ENCODE measurements at regions not wholly inside any gene's neighbourhood (a gene's known extent, or its start where the extent isn't known, plus 50 kb on each side); places are given as distances from the start of the nearest gene placed in this dataset.

DNA sequence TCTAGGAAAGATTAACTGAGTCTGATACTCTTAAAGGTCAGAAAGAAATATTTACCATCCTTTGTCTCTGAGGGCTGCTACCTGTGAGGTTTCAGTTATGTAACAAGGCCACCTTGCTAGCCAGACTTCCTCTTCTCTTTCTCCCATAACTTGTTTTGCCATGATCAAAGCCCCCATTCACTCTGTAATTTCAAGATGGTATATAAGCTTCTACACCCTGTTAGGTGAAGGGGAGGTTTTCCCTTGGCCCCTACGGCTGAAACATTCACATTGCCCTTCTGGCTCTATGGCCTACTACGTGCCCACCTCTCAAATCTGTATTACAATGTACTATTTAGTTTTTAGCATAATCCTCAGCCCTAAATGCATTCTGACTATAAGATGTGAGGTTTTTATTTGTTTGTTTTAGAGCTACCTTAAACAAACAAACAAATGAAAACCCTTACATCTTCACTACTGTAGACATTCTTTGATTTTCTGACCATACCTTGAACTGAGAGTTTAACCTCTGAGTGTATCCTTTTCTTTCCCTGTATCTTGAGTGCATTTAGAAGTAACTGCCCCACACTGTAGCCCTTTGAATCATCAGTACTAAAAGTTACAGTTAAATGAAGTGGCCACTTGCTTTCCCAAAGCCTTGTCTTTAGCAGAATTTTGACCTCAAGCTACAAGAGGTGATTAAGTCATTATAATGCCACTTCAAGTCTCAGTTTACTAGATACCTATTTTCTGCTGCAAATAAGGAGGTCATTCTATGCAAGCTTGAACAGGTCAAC is 332.2 kb downstream of the SOCS6 start:
- peaks cover 0 to 3% (median 0%) of the 10 kb centered on the region in 5 experiments for H3K9me3 ChIP-seq (ENCODE audit: control extremely low read depth in 1 of 5, control insufficient read depth in 4 of 5, insufficient read depth in 2 of 5, low read depth in 1 of 5, low read length in 4 of 5)
- no peaks in the 10 kb centered on the region for H3K36me3 ChIP-seq (ENCODE audit: control insufficient read depth in 4 of 4, insufficient read depth in 4 of 4, low read length in 3 of 4)
- peaks cover 18 to 83% (median 56%) of the 10 kb centered on the region in 4 experiments for H3K4me1 ChIP-seq (ENCODE audit: control extremely low read depth in 1 of 4, control insufficient read depth in 4 of 4, insufficient read depth in 4 of 4, low read length in 3 of 4)
- peak overlapping the region in 1 of 7 experiments; percentile 44 for H3K4me3 ChIP-seq (ENCODE audit: control insufficient read depth in 1 of 7, extremely low read depth in 1 of 7, insufficient read depth in 4 of 7, low read depth in 2 of 7, low read length in 6 of 7)
- H3K27me3 ChIP-seq (replicated peaks in 2 of 5; ENCODE audit: control insufficient read depth in 4 of 5, insufficient read depth in 5 of 5, low read length in 4 of 5) = no peaks in the 10 kb centered on the region
- ChIA-PET CTCF (interaction anchor here (0.8 to 3.2 kb wide), 9 partner anchors 15 to 161 kb away, joined by 3 to 15 read pairs (median 3); no protein-coding TSS in a partner anchor), POLR2A (interaction anchor here (0.8 kb wide), 1 partner anchor 14 kb away, joined by 3 read pairs; no protein-coding TSS in a partner anchor)
- WGBS (ENCODE audit: insufficient coverage) = no CpG with 5 or more reads among the region's 2 CpGs
- peak overlapping the region; percentile 28 to 73 for H3K27ac ChIP-seq (ENCODE audit: insufficient read depth in 1 of 2, low read depth in 1 of 2, low read length in 2 of 2, poor library complexity in 1 of 2, severe bottlenecking in 2 of 2)
- DNase-seq = peak in 2 of 3 donors; percentile 23 to 45

DNA sequence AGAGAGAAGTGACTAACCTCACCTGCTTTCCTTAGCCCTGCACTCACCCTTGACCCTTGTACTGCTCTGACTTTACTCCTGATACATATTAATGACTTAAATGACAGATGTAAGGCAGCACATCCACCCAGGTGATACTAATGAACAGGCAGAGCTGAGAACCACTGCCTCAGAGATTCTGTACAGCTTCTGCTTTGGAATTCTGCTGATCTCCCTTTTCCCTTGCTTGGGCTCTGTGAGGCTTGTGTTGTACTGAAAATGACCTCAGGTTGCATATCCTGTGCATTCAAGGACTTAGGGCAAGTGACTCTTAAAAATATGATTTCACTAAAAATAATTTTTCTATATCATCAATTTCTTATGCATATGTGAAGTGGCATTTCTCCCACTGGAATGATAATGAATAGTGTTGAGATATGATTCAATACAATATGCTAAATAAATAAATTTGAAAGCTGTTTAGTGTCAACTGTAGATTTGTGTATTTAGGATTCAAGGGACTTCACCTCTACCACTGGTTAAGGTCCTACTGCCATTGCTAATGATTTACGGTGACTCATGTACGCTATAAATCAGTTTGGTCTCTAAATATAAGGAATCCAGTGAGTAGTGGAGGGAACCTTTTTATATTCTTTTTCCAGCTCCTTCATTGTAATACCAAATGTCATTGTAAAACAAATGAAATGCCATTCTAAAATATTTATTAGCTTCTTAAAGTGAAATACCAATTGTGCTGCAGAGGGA is 328.3 kb downstream of the SOCS6 start:
- no peaks in the 10 kb centered on the region for H3K36me3 ChIP-seq (ENCODE audit: control insufficient read depth in 4 of 4, insufficient read depth in 4 of 4, low read length in 3 of 4)
- WGBS (ENCODE audit: insufficient coverage) = no CpG with 5 or more reads among the region's 2 CpGs
- H3K27ac ChIP-seq (ENCODE audit: insufficient read depth in 1 of 2, low read depth in 1 of 2, low read length in 2 of 2, poor library complexity in 1 of 2, severe bottlenecking in 2 of 2) = no peak overlapping the region
- H3K27me3 ChIP-seq (replicated peaks in 2 of 5; ENCODE audit: control insufficient read depth in 4 of 5, insufficient read depth in 5 of 5, low read length in 4 of 5) = no peaks in the 10 kb centered on the region
- ChIA-PET CTCF (interaction anchor here (1.4 kb wide), 1 partner anchor 32 kb away, joined by 4 read pairs; no protein-coding TSS in a partner anchor), POLR2A (no interaction called here)
- H3K9me3 ChIP-seq (ENCODE audit: control extremely low read depth in 1 of 5, control insufficient read depth in 4 of 5, insufficient read depth in 2 of 5, low read depth in 1 of 5, low read length in 4 of 5) = peaks cover 0 to 3% (median 0%) of the 10 kb centered on the region in 5 experiments
- H3K4me1 ChIP-seq (ENCODE audit: control extremely low read depth in 1 of 4, control insufficient read depth in 4 of 4, insufficient read depth in 4 of 4, low read length in 3 of 4) = peaks cover 11 to 48% (median 36%) of the 10 kb centered on the region in 4 experiments
- peak in 2 of 3 donors; percentile 55 to 67 for DNase-seq
- H3K4me3 ChIP-seq (ENCODE audit: control insufficient read depth in 1 of 7, extremely low read depth in 1 of 7, insufficient read depth in 4 of 7, low read depth in 2 of 7, low read length in 6 of 7) = no peak overlapping the region

DNA sequence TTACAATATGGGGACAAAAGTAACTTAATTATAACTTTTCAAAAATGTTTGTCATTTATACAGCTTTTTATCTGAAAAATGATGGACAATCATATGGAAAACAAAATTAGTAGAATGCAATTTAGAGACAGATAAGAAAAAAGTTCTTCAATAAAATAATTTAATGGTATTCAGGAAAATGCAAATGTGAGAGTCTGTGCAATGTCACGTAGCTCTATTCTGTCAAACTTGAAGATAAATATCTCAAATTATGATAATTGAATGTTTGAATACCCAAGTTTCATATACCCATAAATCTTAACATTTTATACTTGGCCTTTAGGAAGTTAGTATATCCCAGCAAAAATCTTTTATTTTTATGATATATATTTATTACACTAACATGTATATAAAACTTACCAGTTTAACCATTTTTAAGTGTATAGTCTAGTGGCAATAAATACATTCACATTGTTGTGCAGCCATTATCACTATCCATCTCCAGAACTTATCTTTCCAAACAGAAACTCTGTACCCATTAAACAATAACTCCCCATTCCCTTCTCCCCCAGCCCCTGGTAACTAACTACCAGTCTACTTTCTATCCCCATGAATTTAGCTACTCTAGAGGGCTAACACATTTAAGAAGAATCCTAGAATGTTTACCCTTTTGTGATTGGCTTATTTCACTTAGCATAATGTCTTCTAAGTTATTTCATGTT is 311.5 kb downstream of the SOCS6 start:
- no peak overlapping the region for H3K27ac ChIP-seq (ENCODE audit: insufficient read depth in 1 of 2, low read depth in 1 of 2, low read length in 2 of 2, poor library complexity in 1 of 2, severe bottlenecking in 2 of 2)
- ChIA-PET CTCF (interaction anchor here (0.8 to 2.1 kb wide), 5 partner anchors 9 to 179 kb away, joined by 3 to 8 read pairs (median 4); no protein-coding TSS in a partner anchor), POLR2A (interaction anchor here (0.7 kb wide), 1 partner anchor 1486 kb away, joined by 4 read pairs; no protein-coding TSS in a partner anchor)
- H3K4me3 ChIP-seq (ENCODE audit: control insufficient read depth in 1 of 7, extremely low read depth in 1 of 7, insufficient read depth in 4 of 7, low read depth in 2 of 7, low read length in 6 of 7) = no peak overlapping the region
- WGBS (ENCODE audit: insufficient coverage) = no CpG with 5 or more reads among the region's 1 CpG
- no peaks in the 10 kb centered on the region for H3K27me3 ChIP-seq (replicated peaks in 2 of 5; ENCODE audit: control insufficient read depth in 4 of 5, insufficient read depth in 5 of 5, low read length in 4 of 5)
- DNase-seq = no peak
- H3K36me3 ChIP-seq (ENCODE audit: control insufficient read depth in 4 of 4, insufficient read depth in 4 of 4, low read length in 3 of 4) = no peaks in the 10 kb centered on the region
- H3K4me1 ChIP-seq (ENCODE audit: control extremely low read depth in 1 of 4, control insufficient read depth in 4 of 4, insufficient read depth in 4 of 4, low read length in 3 of 4) = peaks cover 0 to 9% (median 3%) of the 10 kb centered on the region in 4 experiments
- H3K9me3 ChIP-seq (ENCODE audit: control extremely low read depth in 1 of 5, control insufficient read depth in 4 of 5, insufficient read depth in 2 of 5, low read depth in 1 of 5, low read length in 4 of 5) = peaks cover 0 to 2% (median 0%) of the 10 kb centered on the region in 5 experiments

DNA sequence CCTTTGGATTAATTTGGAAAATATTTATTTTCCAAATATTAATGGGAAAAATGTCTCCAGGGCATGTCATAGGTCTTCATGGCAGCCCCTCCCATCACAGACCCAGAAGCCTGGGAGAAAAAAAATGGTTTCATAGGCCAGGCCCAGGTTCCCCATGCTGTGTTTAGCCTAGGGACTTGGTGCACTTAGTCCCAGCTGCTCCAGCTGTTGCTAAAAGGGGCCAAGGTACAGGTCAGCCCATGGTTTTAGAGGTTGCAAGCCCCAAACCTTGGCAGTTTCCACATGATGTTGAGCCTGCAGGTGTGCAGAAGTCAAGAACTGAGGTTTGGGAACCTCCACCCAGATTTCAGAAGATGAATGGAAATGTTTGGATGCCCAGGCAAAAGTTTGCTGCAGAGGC is 309.6 kb downstream of the SOCS6 start:
- Histone ChIP-seq H3K9me3 (ENCODE audit: control extremely low read depth in 1 of 5, control insufficient read depth in 4 of 5, insufficient read depth in 2 of 5, low read depth in 1 of 5, low read length in 4 of 5) (peaks cover 0 to 2% (median 0%) of the 10 kb centered on the region in 5 experiments), H3K4me1 (ENCODE audit: control extremely low read depth in 1 of 4, control insufficient read depth in 4 of 4, insufficient read depth in 4 of 4, low read length in 3 of 4) (peaks cover 0 to 9% (median 3%) of the 10 kb centered on the region in 4 experiments), H3K27me3 (replicated peaks in 2 of 5; ENCODE audit: control insufficient read depth in 4 of 5, insufficient read depth in 5 of 5, low read length in 4 of 5) (no peaks in the 10 kb centered on the region), H3K4me3 (ENCODE audit: control insufficient read depth in 1 of 7, extremely low read depth in 1 of 7, insufficient read depth in 4 of 7, low read depth in 2 of 7, low read length in 6 of 7) (no peak overlapping the region), H3K27ac (ENCODE audit: insufficient read depth in 1 of 2, low read depth in 1 of 2, low read length in 2 of 2, poor library complexity in 1 of 2, severe bottlenecking in 2 of 2) (no peak overlapping the region), H3K36me3 (ENCODE audit: control insufficient read depth in 4 of 4, insufficient read depth in 4 of 4, low read length in 3 of 4) (no peaks in the 10 kb centered on the region)
- CTCF ChIA-PET = interaction anchor here (1.1 to 2.1 kb wide), 4 partner anchors 26 to 183 kb away, joined by 3 to 8 read pairs (median 4); no protein-coding TSS in a partner anchor
- DNase-seq = no peak
- POLR2A ChIA-PET = no interaction called here

DNA sequence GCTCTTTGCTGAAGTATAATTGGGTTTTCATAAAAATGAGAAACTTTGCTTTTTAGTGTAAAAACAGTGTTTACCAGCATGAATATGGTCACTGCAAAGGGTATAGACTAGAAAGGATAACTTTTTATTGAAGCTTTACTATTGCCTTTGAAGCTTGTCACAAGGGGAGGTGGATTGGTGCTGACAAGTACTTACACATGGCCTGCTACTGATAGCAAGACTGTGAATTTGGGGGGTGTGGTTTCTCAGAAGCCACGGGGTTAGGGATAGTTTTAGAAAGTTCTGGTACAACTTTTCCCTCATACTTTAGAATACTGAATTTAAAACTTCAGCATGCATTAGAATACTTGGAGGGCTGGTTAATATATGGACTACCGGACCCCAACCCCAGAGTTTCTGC is 294.1 kb downstream of the SOCS6 start:
- no CpG with 5 or more reads among the region's 2 CpGs for WGBS (ENCODE audit: insufficient coverage)
- no peaks in the 10 kb centered on the region for H3K27me3 ChIP-seq (replicated peaks in 2 of 5; ENCODE audit: control insufficient read depth in 4 of 5, insufficient read depth in 5 of 5, low read length in 4 of 5)
- no peaks in the 10 kb centered on the region for H3K36me3 ChIP-seq (ENCODE audit: control insufficient read depth in 4 of 4, insufficient read depth in 4 of 4, low read length in 3 of 4)
- ChIA-PET CTCF (no interaction called here), POLR2A (no interaction called here)
- no peak overlapping the region for H3K4me3 ChIP-seq (ENCODE audit: control insufficient read depth in 1 of 7, extremely low read depth in 1 of 7, insufficient read depth in 4 of 7, low read depth in 2 of 7, low read length in 6 of 7)
- H3K27ac ChIP-seq (ENCODE audit: insufficient read depth in 1 of 2, low read depth in 1 of 2, low read length in 2 of 2, poor library complexity in 1 of 2, severe bottlenecking in 2 of 2) = no peak overlapping the region
- H3K9me3 ChIP-seq (ENCODE audit: control extremely low read depth in 1 of 5, control insufficient read depth in 4 of 5, insufficient read depth in 2 of 5, low read depth in 1 of 5, low read length in 4 of 5) = peaks cover 0 to 22% (median 2%) of the 10 kb centered on the region in 5 experiments
- H3K4me1 ChIP-seq (ENCODE audit: control extremely low read depth in 1 of 4, control insufficient read depth in 4 of 4, insufficient read depth in 4 of 4, low read length in 3 of 4) = no peaks in the 10 kb centered on the region
- DNase-seq = peak in 1 of 3 donors; percentile 16

DNA sequence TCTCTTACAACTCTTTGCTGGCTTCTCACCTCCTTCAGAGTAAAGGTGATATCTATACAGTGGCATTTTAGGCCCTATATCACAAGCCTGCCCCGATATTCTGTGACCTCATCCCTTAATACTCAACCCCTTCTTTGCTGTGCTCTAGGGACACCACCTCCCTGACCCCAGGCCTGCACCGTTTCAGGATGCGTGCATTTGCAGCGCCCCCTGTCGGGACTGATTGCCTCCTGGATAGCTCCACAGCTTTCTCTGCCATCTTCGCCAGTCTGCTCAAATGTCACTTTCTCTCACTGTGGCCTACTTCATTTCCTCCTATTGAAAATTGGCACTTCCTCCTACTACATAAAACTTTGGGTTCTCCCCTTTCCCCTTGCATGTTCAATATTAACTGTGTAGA is 289.6 kb downstream of the SOCS6 start:
- 72% methylated on average over 6 of the region's 6 CpGs for WGBS (ENCODE audit: insufficient coverage)
- H3K4me3 ChIP-seq (ENCODE audit: control insufficient read depth in 1 of 7, extremely low read depth in 1 of 7, insufficient read depth in 4 of 7, low read depth in 2 of 7, low read length in 6 of 7) = no peak overlapping the region
- H3K27me3 ChIP-seq (replicated peaks in 2 of 5; ENCODE audit: control insufficient read depth in 4 of 5, insufficient read depth in 5 of 5, low read length in 4 of 5) = no peaks in the 10 kb centered on the region
- POLR2A ChIA-PET = no interaction called here
- CTCF ChIA-PET = no interaction called here
- no peaks in the 10 kb centered on the region for H3K36me3 ChIP-seq (ENCODE audit: control insufficient read depth in 4 of 4, insufficient read depth in 4 of 4, low read length in 3 of 4)
- no peak for DNase-seq
- no peak overlapping the region for H3K27ac ChIP-seq (ENCODE audit: insufficient read depth in 1 of 2, low read depth in 1 of 2, low read length in 2 of 2, poor library complexity in 1 of 2, severe bottlenecking in 2 of 2)
- H3K4me1 ChIP-seq (ENCODE audit: control extremely low read depth in 1 of 4, control insufficient read depth in 4 of 4, insufficient read depth in 4 of 4, low read length in 3 of 4) = no peaks in the 10 kb centered on the region
- no peaks in the 10 kb centered on the region for H3K9me3 ChIP-seq (ENCODE audit: control extremely low read depth in 1 of 5, control insufficient read depth in 4 of 5, insufficient read depth in 2 of 5, low read depth in 1 of 5, low read length in 4 of 5)
